H1 (cell line): ENCODE measurements at regions not wholly inside any gene's neighbourhood (a gene's known extent, or its start where the extent isn't known, plus 50 kb on each side); places are given as distances from the start of the nearest gene placed in this dataset.

Experiments used
- CTCF ChIA-PET: fragments of 300-600 bp; sonication (Branson Sonifier 250); formaldehyde crosslinking; loops from one replicate; lab custom pipeline; 2021; ENCODE audit not compliant: partially characterized antibody; lab: Charles Lee
- POLR2A ChIA-PET: fragments of 300-600 bp; sonication (Branson Sonifier 250); formaldehyde crosslinking; loops from one replicate; lab custom pipeline; 2021; ENCODE audit warnings: inconsistent platforms; ENCODE audit not compliant: partially characterized antibody; lab: Charles Lee
- DNase-seq, 2 experiments: peaks; one replicate each; pipeline versions ENCODE4 v3.0.0 to v3.0.0-alpha.2; 2010 to 2022; ENCODE audit warnings: low spot score in 2 of 2, low read depth in 1 of 2, mixed read lengths in 1 of 2
- FAIRE-seq: peaks from 2 replicates; lab custom pipeline; 2011; peaks lifted over from hg19 to GRCh38; lab: Jason Lieb, UNC
- H2AFZ ChIP-seq: 2 replicates; pipeline ENCODE4 v1.8.1; 2012; ENCODE audit warnings: low read length, inconsistent platforms
- H2AK5ac ChIP-seq: 2 replicates; pipeline ENCODE4 v1.6.1; 2013; ENCODE audit warnings: low read depth, low read length
- H2BK120ac ChIP-seq: replicated peaks from 2 replicates; pipeline ENCODE3; 2013; ENCODE audit warnings: low read depth, low read length, inconsistent platforms
- H2BK12ac ChIP-seq: 2 replicates; pipeline ENCODE4 v1.6.1; 2013; ENCODE audit warnings: low read depth, low read length
- H2BK15ac ChIP-seq: 2 replicates; pipeline ENCODE4 v1.6.1; 2013; ENCODE audit warnings: low read length
- H2BK20ac ChIP-seq: 2 replicates; pipeline ENCODE4 v1.6.1; 2013; ENCODE audit warnings: low read length
- H2BK5ac ChIP-seq: 2 replicates; pipeline ENCODE4 v1.6.1; 2013; ENCODE audit warnings: low read depth, low read length
- H3K14ac ChIP-seq: 2 replicates; pipeline ENCODE4 v1.6.1; 2013; ENCODE audit warnings: inconsistent platforms; ENCODE audit not compliant: insufficient read length
- H3K18ac ChIP-seq: 2 replicates; pipeline ENCODE4 v1.6.1; 2013; ENCODE audit warnings: low read length; ENCODE audit errors: extremely low read depth
- H3K23ac ChIP-seq: 2 replicates; pipeline ENCODE4 v1.6.1; 2013; ENCODE audit warnings: inconsistent platforms; ENCODE audit not compliant: insufficient read length
- H3K23me2 ChIP-seq: 2 replicates; pipeline ENCODE4 v1.6.1; 2013; ENCODE audit warnings: low read depth, low read length
- H3K27ac ChIP-seq: 2 replicates; pipeline ENCODE4 v1.6.1; 2011; ENCODE audit warnings: low read depth, low read length, inconsistent platforms
- H3K27me3 ChIP-seq, 4 experiments: replicated peaks in 1 of 4; 1 replicate in 1 of 4; 2 replicates in 3 of 4; pipeline versions ENCODE4 v1.6.1 to v1.8.1; 2011 to 2013; ENCODE audit warnings: low read length in 3 of 4, mild to moderate bottlenecking in 3 of 4, inconsistent platforms in 2 of 4, mixed read lengths in 2 of 4, moderate library complexity in 1 of 4; ENCODE audit not compliant: control insufficient read depth in 3 of 4, insufficient read depth in 3 of 4; ENCODE audit errors: extremely low read depth in 1 of 4
- H3K36me3 ChIP-seq, 4 experiments: 2 replicates each; pipeline versions ENCODE4 v1.6.1 to v1.8.1; 2011 to 2013; ENCODE audit warnings: mild to moderate bottlenecking in 4 of 4, low read length in 3 of 4, moderate library complexity in 2 of 4, control low read depth in 1 of 4, inconsistent platforms in 1 of 4; ENCODE audit not compliant: insufficient read depth in 4 of 4, control insufficient read depth in 2 of 4
- H3K4ac ChIP-seq: replicated peaks from 2 replicates; pipeline ENCODE3; 2013; ENCODE audit warnings: low read length, low read depth, mixed read lengths, inconsistent platforms; ENCODE audit not compliant: insufficient read length
- H3K4me1 ChIP-seq, 4 experiments: replicated peaks in 1 of 4; 1 replicate in 1 of 4; 2 replicates in 3 of 4; pipeline versions ENCODE4 v1.6.1 to v1.8.1; 2011 to 2013; ENCODE audit warnings: low read length in 3 of 4, inconsistent platforms in 2 of 4, mixed read lengths in 1 of 4; ENCODE audit not compliant: insufficient read depth in 4 of 4, control insufficient read depth in 3 of 4
- H3K4me2 ChIP-seq, 2 experiments: 2 replicates each; pipeline versions ENCODE4 v1.6.1 to v1.8.1; 2011 to 2013; ENCODE audit warnings: low read depth in 2 of 2, low read length in 2 of 2, control low read depth in 1 of 2, inconsistent platforms in 1 of 2, mild to moderate bottlenecking in 1 of 2; ENCODE audit not compliant: insufficient read depth in 1 of 2
- H3K4me3 ChIP-seq, 4 experiments: fragments of 200-600, 300-600 bp in 1 of 4; sonication (generic), shearing (Covaris generic), sonication (Bioruptor Twin) in 1 of 4; 2 replicates each; pipeline versions ENCODE4 v1.5.1 to v1.8.1; 2011 to 2016; ENCODE audit warnings: low read length in 4 of 4, low read depth in 3 of 4, control low read depth in 2 of 4, inconsistent platforms in 2 of 4, mild to moderate bottlenecking in 2 of 4, mixed read lengths in 1 of 4, moderate library complexity in 1 of 4; ENCODE audit not compliant: insufficient read depth in 2 of 4; ENCODE audit errors: extremely low read depth in 1 of 4
- H3K56ac ChIP-seq: replicated peaks from 2 replicates; pipeline ENCODE3; 2013; ENCODE audit warnings: low read depth, mild to moderate bottlenecking, mixed read lengths, low read length, inconsistent platforms; ENCODE audit not compliant: insufficient read length
- H3K79me1 ChIP-seq: 2 replicates; pipeline ENCODE4 v1.6.1; 2013; ENCODE audit warnings: low read depth, low read length, control low read depth
- H3K79me2 ChIP-seq, 2 experiments: 2 replicates each; pipeline versions ENCODE4 v1.6.1 to v1.8.1; 2012 to 2013; ENCODE audit warnings: low read length in 2 of 2, mild to moderate bottlenecking in 2 of 2, inconsistent platforms in 1 of 2; ENCODE audit not compliant: insufficient read depth in 2 of 2, control insufficient read depth in 1 of 2
- H3K9ac ChIP-seq, 4 experiments: replicated peaks in 1 of 4; 1 replicate in 1 of 4; 2 replicates in 3 of 4; pipeline versions ENCODE4 v1.6.1 to v1.8.1; 2011 to 2013; ENCODE audit warnings: low read depth in 3 of 4, low read length in 3 of 4, control low read depth in 2 of 4, mild to moderate bottlenecking in 2 of 4, moderate library complexity in 2 of 4, inconsistent platforms in 1 of 4; ENCODE audit errors: extremely low read depth in 1 of 4
- H3K9me3 ChIP-seq, 2 experiments: 2 replicates each; pipeline versions ENCODE4 v1.6.1 to v1.8.1; 2012 to 2013; ENCODE audit warnings: mild to moderate bottlenecking in 2 of 2, moderate library complexity in 2 of 2, control low read depth in 1 of 2, inconsistent platforms in 1 of 2, low read depth in 1 of 2, low read length in 1 of 2, mixed read lengths in 1 of 2; ENCODE audit not compliant: insufficient read depth in 2 of 2
- H4K20me1 ChIP-seq, 2 experiments: replicated peaks in 1 of 2; 2 replicates each; pipeline versions ENCODE3 to v1.8.1; 2011 to 2013; ENCODE audit warnings: inconsistent platforms in 2 of 2, low read length in 2 of 2, mild to moderate bottlenecking in 1 of 2; ENCODE audit not compliant: insufficient read depth in 2 of 2, control insufficient read depth in 1 of 2
- H4K5ac ChIP-seq: 2 replicates; pipeline ENCODE4 v1.6.1; 2013; ENCODE audit warnings: low read length, low read depth, mixed read lengths, inconsistent platforms; ENCODE audit not compliant: insufficient read length
- H4K8ac ChIP-seq: 2 replicates; pipeline ENCODE4 v1.8.0; 2013; ENCODE audit warnings: mild to moderate bottlenecking, moderate library complexity, low read length, inconsistent platforms; ENCODE audit not compliant: insufficient read depth; ENCODE audit errors: extremely low read depth
- H4K91ac ChIP-seq: replicated peaks from 2 replicates; pipeline ENCODE3; 2013; ENCODE audit warnings: low read length, mixed read lengths, inconsistent platforms; ENCODE audit not compliant: insufficient read length
- BACH1 ChIP-seq: IDR thresholded peaks from 2 replicates; pipeline ENCODE4 v1.6.1; 2012; ENCODE audit warnings: low read length, improper control_type of control experiment
- CREB1 ChIP-seq: IDR thresholded peaks from 2 replicates; pipeline ENCODE4 v1.6.1; 2012; ENCODE audit warnings: inconsistent platforms
- KDM4A ChIP-seq: IDR thresholded peaks from one replicate; pipeline ENCODE4 v1.7.1; 2012; ENCODE audit warnings: low read depth, mild to moderate bottlenecking, moderate library complexity, low read length, inconsistent platforms; ENCODE audit not compliant: severe bottlenecking
- WGBS, 2 experiments: shearing (Covaris generic) in 1 of 2; methylation state at CpG; one replicate each; pipeline versions ENCODE4 v1.1.6 to v1.1.7; 2013 to 2015; ENCODE audit warnings: low lambda C conversion rate in 2 of 2, mixed read lengths in 2 of 2, inconsistent platforms in 1 of 2, low coverage in 1 of 2, missing lambda C conversion rate in 1 of 2; ENCODE audit not compliant: insufficient replicate concordance in 2 of 2, insufficient coverage in 1 of 2, insufficient read length in 1 of 2; ENCODE audit errors: extremely low coverage in 1 of 2, missing lambda C conversion rate in 1 of 2; 5-methylcytosine and 5-hydroxymethylcytosine counted together

DNA sequence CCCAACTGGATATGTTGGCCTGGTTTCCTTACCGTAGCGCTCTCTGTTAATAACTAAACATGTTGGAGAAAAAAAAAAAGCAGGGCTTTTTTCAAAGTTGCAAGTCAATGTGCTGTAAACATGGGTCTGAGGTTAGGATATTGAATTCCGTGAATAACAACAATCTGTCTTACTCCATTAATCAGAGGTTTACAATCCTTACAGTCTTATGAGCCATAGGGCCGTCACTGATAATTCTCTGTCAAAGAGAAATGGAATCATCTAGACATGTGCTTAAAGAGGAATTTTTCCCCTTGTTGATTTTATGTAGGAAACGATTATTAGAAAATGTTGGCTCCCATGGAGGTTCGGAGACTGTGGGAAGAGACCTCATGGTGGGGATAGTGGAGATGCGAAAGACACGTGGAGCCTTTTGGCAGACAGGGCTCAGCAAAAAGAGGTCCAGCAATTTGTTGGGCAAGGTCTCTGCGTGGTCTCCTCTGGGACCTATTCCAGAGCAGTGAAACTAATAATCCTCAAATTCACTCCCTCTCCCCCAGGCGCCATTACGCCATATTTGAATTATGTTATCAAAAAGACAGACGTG is 83.5 kb upstream of the CLDN14 start:
- H3K14ac ChIP-seq = no peak overlapping the region
- H3K36me3 ChIP-seq = no peaks in the 10 kb centered on the region
- H3K23ac ChIP-seq = no peak overlapping the region
- WGBS, 2 experiments = 80% methylated on average over 12 of the region's 12 CpGs; no CpG with 5 or more reads in 1 of the 2 experiments
- no peak overlapping the region for H3K4me2 ChIP-seq
- H2BK5ac ChIP-seq = no peak overlapping the region
- H3K23me2 ChIP-seq = no peaks in the 10 kb centered on the region
- DNase-seq (no peak), FAIRE-seq (no peak)
- ChIA-PET CTCF (interaction anchor here (1.0 kb wide), 1 partner anchor 60 kb away, joined by 3 read pairs; no protein-coding TSS in a partner anchor), POLR2A (no interaction called here)
- no peaks in the 10 kb centered on the region for H3K4me1 ChIP-seq
- H3K4ac ChIP-seq = no peak overlapping the region
- H2BK120ac ChIP-seq = no peak overlapping the region
- H2AFZ ChIP-seq = no peak overlapping the region
- H3K27ac ChIP-seq = no peak overlapping the region
- H3K4me3 ChIP-seq = no peak overlapping the region
- no peak overlapping the region for H3K18ac ChIP-seq
- no peak overlapping the region for H2BK15ac ChIP-seq
- H3K9ac ChIP-seq = no peak overlapping the region
- no peaks in the 10 kb centered on the region for H3K79me2 ChIP-seq
- H4K20me1 ChIP-seq = no peaks in the 10 kb centered on the region
- no peak overlapping the region for H2BK12ac ChIP-seq
- no peak overlapping the region for H4K8ac ChIP-seq
- H3K9me3 ChIP-seq = peaks cover 4 to 5% of the 10 kb centered on the region in 2 experiments; a peak in 3 of 4 replicates
- no peaks in the 10 kb centered on the region for H3K79me1 ChIP-seq
- H4K91ac ChIP-seq = no peak overlapping the region
- no peaks in the 10 kb centered on the region; a peak in 1 of 7 replicates for H3K27me3 ChIP-seq
- H4K5ac ChIP-seq = no peak overlapping the region
- no peak overlapping the region for H2AK5ac ChIP-seq
- H3K56ac ChIP-seq = no peak overlapping the region
- no peak overlapping the region for H2BK20ac ChIP-seq
- TF ChIP-seq KDM4A (no peak), BACH1 (no peak), CREB1 (no peak)
